ENCODE measurements at regions not wholly inside any gene's neighbourhood (a gene's known extent, or its start where the extent isn't known, plus 50 kb on each side); places are given as distances from the start of the nearest gene placed in this dataset.

- no peak for DNase-seq
- Histone ChIP-seq H3K27ac (no peak overlapping the region), H3K27me3 (no peaks in the 10 kb centered on the region), H3K4me3 (no peak overlapping the region), H3K4me1 (no peaks in the 10 kb centered on the region), H3K9me3 (no peaks in the 10 kb centered on the region), H3K36me3 (no peaks in the 10 kb centered on the region)
- intact Hi-C loops (cut with DNase I; ENCODE audit: low total_unique reads) = no loop called here
- TF ChIP-seq POLR2A (IDR thresholded peaks at IDR 0.05) = no peak
Observed at GRCh38 chr9:84436386-84437109, 96.0 kb upstream of the SLC28A3 start.

- Histone ChIP-seq H3K9me3 (no peaks in the 10 kb centered on the region), H3K4me3 (no peak overlapping the region), H3K36me3 (no peaks in the 10 kb centered on the region), H3K4me1 (no peaks in the 10 kb centered on the region), H3K27ac (no peak overlapping the region), H3K27me3 (no peaks in the 10 kb centered on the region)
- intact Hi-C loops (cut with DNase I; ENCODE audit: low total_unique reads) = no loop called here
- TF ChIP-seq POLR2A (IDR thresholded peaks at IDR 0.05) (no peak), CTCF (IDR thresholded peaks at IDR 0.05) (no peak)
- no peak for DNase-seq
Observed at GRCh38 chr9:84438391-84438790, 97.8 kb upstream of the SLC28A3 start.

GRCh38 chr9:84439250-84439649 lies 98.7 kb upstream of the SLC28A3 start:
- Histone ChIP-seq H3K4me3 (no peak overlapping the region), H3K4me1 (no peaks in the 10 kb centered on the region), H3K9me3 (no peaks in the 10 kb centered on the region), H3K36me3 (no peaks in the 10 kb centered on the region), H3K27ac (no peak overlapping the region), H3K27me3 (no peaks in the 10 kb centered on the region)
- no peak for DNase-seq
- no peak for TF ChIP-seq CTCF (IDR thresholded peaks at IDR 0.05)
- TF ChIP-seq POLR2A (IDR thresholded peaks at IDR 0.05) = no peak
- intact Hi-C loops (cut with DNase I; ENCODE audit: low total_unique reads) = no loop called here

- Histone ChIP-seq H3K4me1 (no peaks in the 10 kb centered on the region), H3K27me3 (no peaks in the 10 kb centered on the region), H3K4me3 (no peak overlapping the region), H3K36me3 (no peaks in the 10 kb centered on the region), H3K9me3 (no peaks in the 10 kb centered on the region), H3K27ac (no peak overlapping the region)
- DNase-seq = no peak
- intact Hi-C loops (cut with DNase I; ENCODE audit: low total_unique reads) = no loop called here
- TF ChIP-seq POLR2A (IDR thresholded peaks at IDR 0.05) = no peak
- no peak for TF ChIP-seq CTCF (IDR thresholded peaks at IDR 0.05)
Observed at GRCh38 chr9:84442712-84443111, 102.2 kb upstream of the SLC28A3 start.

- DNase-seq = no peak
- H3K36me3 ChIP-seq = no peaks in the 10 kb centered on the region
- no peak overlapping the region for H3K4me3 ChIP-seq
- no peak overlapping the region for H3K27ac ChIP-seq
- no peaks in the 10 kb centered on the region for H3K9me3 ChIP-seq
- H3K4me1 ChIP-seq = no peaks in the 10 kb centered on the region
- TF ChIP-seq CTCF (IDR thresholded peaks at IDR 0.05) (no peak), POLR2A (IDR thresholded peaks at IDR 0.05) (no peak)
- no peaks in the 10 kb centered on the region for H3K27me3 ChIP-seq
- intact Hi-C loops (cut with DNase I; ENCODE audit: low total_unique reads) = no loop called here
Observed at GRCh38 chr9:84445737-84446136, 105.2 kb upstream of the SLC28A3 start.

GRCh38 chr9:84447305-84447704 lies 106.7 kb upstream of the SLC28A3 start:
- Histone ChIP-seq H3K9me3 (no peaks in the 10 kb centered on the region), H3K27ac (no peak overlapping the region), H3K36me3 (no peaks in the 10 kb centered on the region), H3K27me3 (no peaks in the 10 kb centered on the region), H3K4me1 (no peaks in the 10 kb centered on the region), H3K4me3 (no peak overlapping the region)
- DNase-seq = no peak
- intact Hi-C loops (cut with DNase I; ENCODE audit: low total_unique reads) = no loop called here
- TF ChIP-seq CTCF (IDR thresholded peaks at IDR 0.05) = no peak
- TF ChIP-seq POLR2A (IDR thresholded peaks at IDR 0.05) = no peak

Measured in uterus (tissue), 3 donors.